ENCODE measurements at regions not wholly inside any gene's neighbourhood (a gene's known extent, or its start where the extent isn't known, plus 50 kb on each side); places are given as distances from the start of the nearest gene placed in this dataset.
A peak's percentile ranks its signal among the peaks of the same experiment; 100 is the strongest.

GRCh38 chr7:91323626-91324158, 59.5 kb downstream of the FZD1 start:
- no peak for DNase-seq (ENCODE audit: low read depth)

- DNase-seq (ENCODE audit: low read depth) = no peak
Observed at GRCh38 chr7:91324663-91325062, 60.4 kb downstream of the FZD1 start.

- no peak for DNase-seq (ENCODE audit: low read depth)
Observed at GRCh38 chr7:91325726-91326125, 61.5 kb downstream of the FZD1 start.

- no peak for DNase-seq (ENCODE audit: low read depth)
Observed at GRCh38 chr7:91326516-91327199, 62.4 kb downstream of the FZD1 start.

GRCh38 chr7:91327346-91327745, 63.1 kb downstream of the FZD1 start:
- no peak for DNase-seq (ENCODE audit: low read depth)

GRCh38 chr7:91329571-91329970, 65.3 kb downstream of the FZD1 start:
- no peak for DNase-seq (ENCODE audit: low read depth)

GRCh38 chr7:91330191-91330808, 66.1 kb downstream of the FZD1 start:
- no peak for DNase-seq (ENCODE audit: low read depth)

GRCh38 chr7:91330866-91331265, 66.6 kb downstream of the FZD1 start:
- peak; percentile 1 for DNase-seq (ENCODE audit: low read depth)

GRCh38 chr7:91336106-91336505, 71.9 kb downstream of the FZD1 start:
- no peak for DNase-seq (ENCODE audit: low read depth)

GRCh38 chr7:91338226-91339020, 74.2 kb downstream of the FZD1 start:
- DNase-seq (ENCODE audit: low read depth) = no peak

GRCh38 chr7:91342346-91342745, 78.1 kb downstream of the FZD1 start:
- DNase-seq (ENCODE audit: low read depth) = no peak

GRCh38 chr7:91343420-91343960, 79.3 kb downstream of the FZD1 start:
- no peak for DNase-seq (ENCODE audit: low read depth)

GRCh38 chr7:91343996-91344629, 79.9 kb downstream of the FZD1 start:
- DNase-seq (ENCODE audit: low read depth) = no peak

GRCh38 chr7:91344911-91345310, 80.7 kb downstream of the FZD1 start:
- DNase-seq (ENCODE audit: low read depth) = no peak

GRCh38 chr7:91345449-91345848, 81.2 kb downstream of the FZD1 start:
- DNase-seq (ENCODE audit: low read depth) = no peak

- DNase-seq (ENCODE audit: low read depth) = no peak
Observed at GRCh38 chr7:91346426-91346825, 82.2 kb downstream of the FZD1 start.

- no peak for DNase-seq (ENCODE audit: low read depth)
Observed at GRCh38 chr7:91347290-91347689, 83.1 kb downstream of the FZD1 start.

- no peak for DNase-seq (ENCODE audit: low read depth)
Observed at GRCh38 chr7:91348711-91349110, 84.5 kb downstream of the FZD1 start.

GRCh38 chr7:91351374-91351773, 87.1 kb downstream of the FZD1 start:
- peak; percentile 22 for DNase-seq (ENCODE audit: low read depth)

GRCh38 chr7:91352091-91352490, 87.9 kb downstream of the FZD1 start:
- no peak for DNase-seq (ENCODE audit: low read depth)

- no peak for DNase-seq (ENCODE audit: low read depth)
Observed at GRCh38 chr7:91353848-91354247, 89.6 kb downstream of the FZD1 start.

Measured in amniotic epithelial cell (primary cell).